ENCODE measurements at regions not wholly inside any gene's neighbourhood (a gene's known extent, or its start where the extent isn't known, plus 50 kb on each side); places are given as distances from the start of the nearest gene placed in this dataset.

GRCh38 chr15:23913635-23914034 lies 226.5 kb upstream of the NDN start:
- TF ChIP-seq USF1 (IDR thresholded peaks at IDR 0.05) (no peak), MAX (IDR thresholded peaks at IDR 0.05) (no peak), YY1 (IDR thresholded peaks at IDR 0.05; ENCODE audit: low read depth) (no peak), CREB1 (IDR thresholded peaks at IDR 0.05; ENCODE audit: low read depth) (no peak), RAD21 (IDR thresholded peaks at IDR 0.05; ENCODE audit: low read depth) (no peak), EGR1 (IDR thresholded peaks at IDR 0.05) (no peak), REST (IDR thresholded peaks at IDR 0.05; ENCODE audit: low read depth) (no peak), EP300 (IDR thresholded peaks at IDR 0.05; ENCODE audit: borderline replicate concordance) (no peak), ZBTB7A (IDR thresholded peaks at IDR 0.05; ENCODE audit: low read depth) (no peak), TAF1 (IDR thresholded peaks at IDR 0.05; ENCODE audit: low read depth) (no peak), FOXM1 (IDR thresholded peaks at IDR 0.05; ENCODE audit: borderline replicate concordance, low read depth) (no peak), NFIC (IDR thresholded peaks at IDR 0.05) (no peak), CEBPB (IDR thresholded peaks at IDR 0.05) (no peak)
